ENCODE measurements at regions not wholly inside any gene's neighbourhood (a gene's known extent, or its start where the extent isn't known, plus 50 kb on each side); places are given as distances from the start of the nearest gene placed in this dataset.
"Not testable (repeated sequence)": the region's sequence is repeated elsewhere in the genome, so short reads cannot be mapped to it uniquely, and the experiment has no call there.

DNA sequence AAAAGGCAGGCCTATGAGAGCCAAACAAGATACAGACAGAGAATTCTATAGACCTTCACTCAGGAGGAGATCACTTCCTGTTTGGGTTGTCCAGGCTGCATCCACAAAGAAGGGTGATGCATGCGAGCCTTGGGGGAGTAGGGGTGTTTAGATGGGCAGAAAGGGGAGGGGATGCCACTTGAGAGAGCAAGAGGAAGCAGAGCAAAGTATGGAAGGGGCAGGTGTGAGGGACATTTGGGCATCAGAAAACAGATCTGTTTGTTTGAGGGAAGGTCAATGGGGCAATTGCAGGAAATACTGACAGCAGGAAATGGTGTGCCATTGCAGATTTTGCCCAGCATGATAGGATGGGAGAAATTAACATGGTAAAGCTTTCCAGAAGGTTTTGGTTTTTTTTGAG lies 146.4 kb upstream of the FOXN3 start:
- no peak for FAIRE-seq
- no peaks in the 10 kb centered on the region for H3K27me3 ChIP-seq (ENCODE audit: control insufficient read depth in 3 of 3, insufficient read depth in 3 of 3, low read length in 3 of 3)
- peaks cover 0 to 11% (median 0%) of the 10 kb centered on the region in 3 donors for H3K36me3 ChIP-seq (ENCODE audit: control insufficient read depth in 3 of 3, insufficient read depth in 2 of 3, low read depth in 1 of 3, low read length in 3 of 3)
- no peak for DNase-seq
- no peaks in the 10 kb centered on the region for H3K4me1 ChIP-seq (ENCODE audit: control insufficient read depth in 3 of 3, insufficient read depth in 2 of 3, low read depth in 1 of 3, low read length in 2 of 3)
- WGBS, 3 donors, result 91 to 95% (median 94%) methylated on average over 1 of the region's 1 CpG
- no peak overlapping the region for H3K4me3 ChIP-seq (ENCODE audit: low read depth in 1 of 3, low read length in 3 of 3)
- H3K9me3 ChIP-seq (ENCODE audit: control insufficient read depth in 2 of 2, insufficient read depth in 1 of 2, low read depth in 1 of 2, low read length in 1 of 2), result no peaks in the 10 kb centered on the region
- no peak overlapping the region for H3K27ac ChIP-seq (ENCODE audit: low read depth in 1 of 3, low read length in 2 of 3)

DNA sequence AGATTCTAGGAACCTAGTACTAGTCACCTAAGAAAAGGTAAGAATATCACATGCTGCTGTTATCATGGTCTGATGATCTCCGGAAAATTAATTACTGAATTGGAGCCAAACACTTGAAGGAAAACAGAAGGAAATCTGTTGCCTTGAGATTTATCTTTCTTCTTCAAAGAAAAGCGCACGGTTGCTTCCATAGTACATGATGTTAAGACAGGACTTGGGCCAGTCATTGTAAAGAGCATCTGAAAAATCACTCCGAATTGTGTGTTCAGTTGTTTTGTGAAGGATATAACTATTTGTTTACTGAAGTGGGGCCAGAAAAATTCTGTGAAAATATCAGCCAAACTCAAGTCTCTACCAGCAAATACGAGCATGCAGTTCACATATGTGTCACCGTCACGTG lies 134.9 kb upstream of the FOXN3 start:
- Histone ChIP-seq H3K27me3 (ENCODE audit: control insufficient read depth in 3 of 3, insufficient read depth in 3 of 3, low read length in 3 of 3) (no peaks in the 10 kb centered on the region), H3K9me3 (ENCODE audit: control insufficient read depth in 2 of 2, insufficient read depth in 1 of 2, low read depth in 1 of 2, low read length in 1 of 2) (no peaks in the 10 kb centered on the region), H3K27ac (ENCODE audit: low read depth in 1 of 3, low read length in 2 of 3) (no peak overlapping the region), H3K4me3 (ENCODE audit: low read depth in 1 of 3, low read length in 3 of 3) (no peak overlapping the region), H3K4me1 (ENCODE audit: control insufficient read depth in 3 of 3, insufficient read depth in 2 of 3, low read depth in 1 of 3, low read length in 2 of 3) (no peaks in the 10 kb centered on the region), H3K36me3 (ENCODE audit: control insufficient read depth in 3 of 3, insufficient read depth in 2 of 3, low read depth in 1 of 3, low read length in 3 of 3) (peaks cover 0 to 9% (median 0%) of the 10 kb centered on the region in 3 donors)
- 78 to 87% (median 86%) methylated on average over 7 of the region's 7 CpGs for WGBS, 3 donors
- no peak for DNase-seq
- FAIRE-seq, result no peak

- WGBS, 3 donors, result 74 to 86% (median 85%) methylated on average over 6 of the region's 6 CpGs
- no peaks in the 10 kb centered on the region for H3K9me3 ChIP-seq (ENCODE audit: control insufficient read depth in 2 of 2, insufficient read depth in 1 of 2, low read depth in 1 of 2, low read length in 1 of 2)
- H3K4me1 ChIP-seq (ENCODE audit: control insufficient read depth in 3 of 3, insufficient read depth in 2 of 3, low read depth in 1 of 3, low read length in 2 of 3), result no peaks in the 10 kb centered on the region
- H3K27me3 ChIP-seq (ENCODE audit: control insufficient read depth in 3 of 3, insufficient read depth in 3 of 3, low read length in 3 of 3), result no peaks in the 10 kb centered on the region
- H3K4me3 ChIP-seq (ENCODE audit: low read depth in 1 of 3, low read length in 3 of 3), result no peak overlapping the region
- DNase-seq, result no peak
- H3K27ac ChIP-seq (ENCODE audit: low read depth in 1 of 3, low read length in 2 of 3), result no peak overlapping the region
- H3K36me3 ChIP-seq (ENCODE audit: control insufficient read depth in 3 of 3, insufficient read depth in 2 of 3, low read depth in 1 of 3, low read length in 3 of 3), result peaks cover 0 to 8% (median 0%) of the 10 kb centered on the region in 3 donors
- no peak for FAIRE-seq
Measured at GRCh38 chr14:89551432-89551831, 134.4 kb upstream of the FOXN3 start.

DNA sequence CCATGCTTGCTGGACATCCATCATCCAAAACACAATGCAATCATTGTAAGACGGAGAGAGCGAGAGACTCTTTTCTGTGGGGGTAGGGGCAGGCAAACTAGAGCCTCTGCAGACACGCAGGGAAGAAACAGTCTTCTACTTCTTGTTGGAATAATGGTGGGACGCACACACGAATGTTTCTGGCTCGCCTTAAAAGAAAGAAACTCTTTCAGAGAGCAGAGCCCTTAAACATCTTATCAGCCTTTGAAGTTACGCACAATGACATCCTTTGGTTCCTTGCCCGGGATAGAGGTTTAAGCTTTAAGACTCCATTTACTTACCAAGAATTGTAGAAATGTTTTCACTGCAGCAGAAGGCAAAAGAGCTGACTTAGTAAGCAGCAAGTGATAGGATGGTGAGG lies 133.8 kb upstream of the FOXN3 start:
- no peak for DNase-seq
- H3K9me3 ChIP-seq (ENCODE audit: control insufficient read depth in 2 of 2, insufficient read depth in 1 of 2, low read depth in 1 of 2, low read length in 1 of 2), result no peaks in the 10 kb centered on the region
- H3K4me1 ChIP-seq (ENCODE audit: control insufficient read depth in 3 of 3, insufficient read depth in 2 of 3, low read depth in 1 of 3, low read length in 2 of 3), result no peaks in the 10 kb centered on the region
- H3K27ac ChIP-seq (ENCODE audit: low read depth in 1 of 3, low read length in 2 of 3), result no peak overlapping the region
- no peaks in the 10 kb centered on the region for H3K27me3 ChIP-seq (ENCODE audit: control insufficient read depth in 3 of 3, insufficient read depth in 3 of 3, low read length in 3 of 3)
- peaks cover 0 to 8% (median 0%) of the 10 kb centered on the region in 3 donors for H3K36me3 ChIP-seq (ENCODE audit: control insufficient read depth in 3 of 3, insufficient read depth in 2 of 3, low read depth in 1 of 3, low read length in 3 of 3)
- no peak overlapping the region for H3K4me3 ChIP-seq (ENCODE audit: low read depth in 1 of 3, low read length in 3 of 3)
- WGBS, 3 donors, result 72 to 89% (median 82%) methylated on average over 8 of the region's 8 CpGs
- no peak for FAIRE-seq

DNA sequence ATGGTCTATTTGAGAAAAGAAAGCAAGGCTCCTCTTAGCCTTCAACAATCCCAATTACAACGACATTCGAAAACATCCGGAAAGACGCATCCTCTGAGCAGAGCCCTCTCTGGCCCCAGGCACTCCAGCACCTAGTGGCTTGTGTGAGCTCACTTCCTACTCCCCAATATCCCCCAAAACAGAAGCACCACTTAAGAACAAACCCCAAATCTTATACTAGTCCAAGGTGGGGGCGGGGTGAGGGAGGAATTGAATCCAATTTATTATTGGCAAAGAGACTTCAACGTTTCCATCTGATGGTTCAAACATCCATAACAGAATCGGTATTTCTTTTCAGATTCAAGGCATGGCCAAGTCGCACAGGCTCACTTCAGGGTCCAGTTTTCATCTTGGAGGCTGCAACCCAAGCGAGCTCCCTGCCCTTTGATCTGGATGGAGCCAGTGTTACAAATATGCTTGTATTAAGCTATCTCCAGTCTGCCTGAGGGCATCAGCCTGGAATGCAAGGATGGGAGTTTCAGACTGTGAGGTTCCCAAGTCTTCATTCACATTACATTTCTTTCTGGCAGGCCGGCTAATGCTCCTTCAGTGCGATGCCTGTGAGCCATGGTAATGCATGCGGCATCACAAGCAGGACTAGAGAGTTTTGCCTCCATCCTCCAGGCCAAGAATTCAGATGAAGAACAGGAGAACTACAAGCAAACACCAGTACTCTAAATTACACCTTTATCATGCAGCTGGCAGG lies 132.5 kb upstream of the FOXN3 start:
- Histone ChIP-seq H3K27me3 (ENCODE audit: control insufficient read depth in 3 of 3, insufficient read depth in 3 of 3, low read length in 3 of 3) (no peaks in the 10 kb centered on the region), H3K27ac (ENCODE audit: low read depth in 1 of 3, low read length in 2 of 3) (no peak overlapping the region), H3K4me1 (ENCODE audit: control insufficient read depth in 3 of 3, insufficient read depth in 2 of 3, low read depth in 1 of 3, low read length in 2 of 3) (no peaks in the 10 kb centered on the region), H3K4me3 (ENCODE audit: low read depth in 1 of 3, low read length in 3 of 3) (no peak overlapping the region), H3K9me3 (ENCODE audit: control insufficient read depth in 2 of 2, insufficient read depth in 1 of 2, low read depth in 1 of 2, low read length in 1 of 2) (no peaks in the 10 kb centered on the region), H3K36me3 (ENCODE audit: control insufficient read depth in 3 of 3, insufficient read depth in 2 of 3, low read depth in 1 of 3, low read length in 3 of 3) (peaks cover 0 to 10% (median 0%) of the 10 kb centered on the region in 3 donors)
- DNase-seq (no peak), FAIRE-seq (no peak)
- WGBS, 3 donors, result 90 to 96% (median 93%) methylated on average over 12 of the region's 12 CpGs

DNA sequence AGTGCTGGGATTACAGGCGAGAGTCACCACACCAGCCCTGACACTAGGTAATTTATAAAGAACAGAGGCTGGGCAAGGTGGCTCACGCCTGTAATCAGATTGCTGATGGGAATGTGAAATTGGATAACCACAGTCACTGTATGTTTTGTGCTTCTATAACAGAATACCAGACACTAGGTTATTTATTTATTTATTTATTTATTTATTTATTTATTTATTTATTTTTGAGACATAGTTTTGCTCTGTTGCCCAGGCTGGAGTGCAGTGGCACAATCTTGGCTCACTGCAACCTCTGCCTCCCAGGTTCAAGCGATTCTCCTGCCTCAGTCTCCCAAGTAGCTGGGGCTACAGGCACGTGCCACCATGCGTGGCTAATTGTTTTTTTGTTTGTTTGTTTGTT lies 130.0 kb upstream of the FOXN3 start:
- FAIRE-seq; DNase-seq; H3K4me1 ChIP-seq (ENCODE audit: control insufficient read depth in 3 of 3, insufficient read depth in 2 of 3, low read depth in 1 of 3, low read length in 2 of 3); H3K27ac ChIP-seq (ENCODE audit: low read depth in 1 of 3, low read length in 2 of 3); H3K9me3 ChIP-seq (ENCODE audit: control insufficient read depth in 2 of 2, insufficient read depth in 1 of 2, low read depth in 1 of 2, low read length in 1 of 2); H3K27me3 ChIP-seq (ENCODE audit: control insufficient read depth in 3 of 3, insufficient read depth in 3 of 3, low read length in 3 of 3); H3K36me3 ChIP-seq (ENCODE audit: control insufficient read depth in 3 of 3, insufficient read depth in 2 of 3, low read depth in 1 of 3, low read length in 3 of 3); H3K4me3 ChIP-seq (ENCODE audit: low read depth in 1 of 3, low read length in 3 of 3): not testable (repeated sequence)
- WGBS, 3 donors, result 80 to 96% (median 94%) methylated on average over 5 of the region's 5 CpGs

- WGBS, 3 donors, result 82 to 93% (median 92%) methylated on average over 6 of the region's 6 CpGs
- no peak overlapping the region for H3K27ac ChIP-seq (ENCODE audit: low read depth in 1 of 3, low read length in 2 of 3)
- no peak for FAIRE-seq
Measured at GRCh38 chr14:89544636-89545301, 127.7 kb upstream of the FOXN3 start.

DNA sequence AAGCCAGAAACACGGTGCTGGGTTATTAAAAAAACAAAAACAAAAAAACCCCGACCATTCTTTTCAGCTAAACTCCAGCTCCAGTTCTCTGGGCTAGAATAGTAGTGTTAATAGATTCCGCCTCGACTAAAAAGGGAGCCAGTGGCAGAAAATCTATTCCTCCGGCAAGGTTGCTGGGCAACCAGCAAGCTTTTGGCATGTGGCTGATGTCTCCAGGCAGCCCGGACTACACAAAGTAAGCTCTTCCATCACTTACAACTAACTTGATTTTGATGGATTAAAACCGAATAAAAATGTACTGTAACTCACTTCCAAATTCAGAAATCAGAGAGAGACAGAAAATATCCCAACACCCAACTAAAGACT lies 126.4 kb upstream of the FOXN3 start:
- 59 to 67% (median 60%) methylated on average over 7 of the region's 7 CpGs for WGBS, 3 donors
- DNase-seq, result no peak
- no peak for FAIRE-seq
- H3K9me3 ChIP-seq (ENCODE audit: control insufficient read depth in 2 of 2, insufficient read depth in 1 of 2, low read depth in 1 of 2, low read length in 1 of 2), result no peaks in the 10 kb centered on the region
- no peaks in the 10 kb centered on the region for H3K4me1 ChIP-seq (ENCODE audit: control insufficient read depth in 3 of 3, insufficient read depth in 2 of 3, low read depth in 1 of 3, low read length in 2 of 3)
- no peak overlapping the region for H3K27ac ChIP-seq (ENCODE audit: low read depth in 1 of 3, low read length in 2 of 3)
- no peak overlapping the region for H3K4me3 ChIP-seq (ENCODE audit: low read depth in 1 of 3, low read length in 3 of 3)
- no peaks in the 10 kb centered on the region for H3K27me3 ChIP-seq (ENCODE audit: control insufficient read depth in 3 of 3, insufficient read depth in 3 of 3, low read length in 3 of 3)
- peaks cover 0 to 4% (median 0%) of the 10 kb centered on the region in 3 donors for H3K36me3 ChIP-seq (ENCODE audit: control insufficient read depth in 3 of 3, insufficient read depth in 2 of 3, low read depth in 1 of 3, low read length in 3 of 3)

More at GRCh38 chr14:89544636-89545301, 127.7 kb upstream of the FOXN3 start:
- H3K4me3 ChIP-seq (ENCODE audit: low read depth in 1 of 3, low read length in 3 of 3), result no peak overlapping the region
- no peaks in the 10 kb centered on the region for H3K9me3 ChIP-seq (ENCODE audit: control insufficient read depth in 2 of 2, insufficient read depth in 1 of 2, low read depth in 1 of 2, low read length in 1 of 2)
- no peak for DNase-seq
- no peaks in the 10 kb centered on the region for H3K4me1 ChIP-seq (ENCODE audit: control insufficient read depth in 3 of 3, insufficient read depth in 2 of 3, low read depth in 1 of 3, low read length in 2 of 3)
- H3K36me3 ChIP-seq (ENCODE audit: control insufficient read depth in 3 of 3, insufficient read depth in 2 of 3, low read depth in 1 of 3, low read length in 3 of 3), result peaks cover 0 to 4% (median 0%) of the 10 kb centered on the region in 3 donors
- H3K27me3 ChIP-seq (ENCODE audit: control insufficient read depth in 3 of 3, insufficient read depth in 3 of 3, low read length in 3 of 3), result no peaks in the 10 kb centered on the region
